ENCODE measurements at regions not wholly inside any gene's neighbourhood (a gene's known extent, or its start where the extent isn't known, plus 50 kb on each side); places are given as distances from the start of the nearest gene placed in this dataset.

GRCh38 chr9:80811656-80812055 is 877.7 kb downstream of the TLE1 start:
- TF ChIP-seq EP300 (IDR thresholded peaks at IDR 0.05; ENCODE audit: low read depth in 2 of 2, low read length in 2 of 2) (no peak), EP300 (CRISPR knock-in tag; IDR thresholded peaks at IDR 0.05; ENCODE audit: borderline replicate concordance) (no peak), ZEB1 (IDR thresholded peaks at IDR 0.05; ENCODE audit: insufficient replicate concordance, low read depth) (no peak), ZFP36 (IDR thresholded peaks at IDR 0.05; ENCODE audit: borderline replicate concordance, low read depth, low read length, partially characterized antibody) (no peak), PCBP1 (IDR thresholded peaks at IDR 0.05; ENCODE audit: borderline replicate concordance, low read depth, low read length) (no peak), USF2 (IDR thresholded peaks at IDR 0.05; ENCODE audit: low read depth, low read length) (no peak), USF2 (CRISPR knock-in tag; IDR thresholded peaks at IDR 0.05; ENCODE audit: borderline replicate concordance) (no peak), CBX2 (IDR thresholded peaks at IDR 0.05; ENCODE audit: low read depth, low read length) (no peak), CBX2 (CRISPR knock-in tag; IDR thresholded peaks at IDR 0.05; ENCODE audit: low read depth) (no peak), KAT7 (CRISPR knock-in tag; IDR thresholded peaks at IDR 0.05; ENCODE audit: borderline replicate concordance) (no peak), POLR2A (IDR thresholded peaks at IDR 0.05; ENCODE audit: insufficient read depth in 1 of 2, low read depth in 2 of 2, low read length in 2 of 2) (no peak), CEBPB (IDR thresholded peaks at IDR 0.05; ENCODE audit: borderline replicate concordance, low read depth, low read length) (no peak), SMC3 (IDR thresholded peaks at IDR 0.05; ENCODE audit: low read length) (no peak), CHD4 (IDR thresholded peaks at IDR 0.05; ENCODE audit: borderline replicate concordance, low read length) (no peak)
- TF ChIP-seq, protein P1, sequence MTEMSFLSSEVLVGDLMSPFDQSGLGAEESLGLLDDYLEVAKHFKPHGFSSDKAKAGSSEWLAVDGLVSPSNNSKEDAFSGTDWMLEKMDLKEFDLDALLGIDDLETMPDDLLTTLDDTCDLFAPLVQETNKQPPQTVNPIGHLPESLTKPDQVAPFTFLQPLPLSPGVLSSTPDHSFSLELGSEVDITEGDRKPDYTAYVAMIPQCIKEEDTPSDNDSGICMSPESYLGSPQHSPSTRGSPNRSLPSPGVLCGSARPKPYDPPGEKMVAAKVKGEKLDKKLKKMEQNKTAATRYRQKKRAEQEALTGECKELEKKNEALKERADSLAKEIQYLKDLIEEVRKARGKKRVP (CRISPR knock-in tag; IDR thresholded peaks at IDR 0.05): no peak
- TF ChIP-seq, protein P2, sequence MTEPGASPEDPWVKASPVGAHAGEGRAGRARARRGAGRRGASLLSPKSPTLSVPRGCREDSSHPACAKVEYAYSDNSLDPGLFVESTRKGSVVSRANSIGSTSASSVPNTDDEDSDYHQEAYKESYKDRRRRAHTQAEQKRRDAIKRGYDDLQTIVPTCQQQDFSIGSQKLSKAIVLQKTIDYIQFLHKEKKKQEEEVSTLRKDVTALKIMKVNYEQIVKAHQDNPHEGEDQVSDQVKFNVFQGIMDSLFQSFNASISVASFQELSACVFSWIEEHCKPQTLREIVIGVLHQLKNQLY (CRISPR knock-in tag; IDR thresholded peaks at IDR 0.05): no peak
